ENCODE measurements at regions not wholly inside any gene's neighbourhood (a gene's known extent, or its start where the extent isn't known, plus 50 kb on each side); places are given as distances from the start of the nearest gene placed in this dataset.
"Not testable (repeated sequence)": the region's sequence is repeated elsewhere in the genome, so short reads cannot be mapped to it uniquely, and the experiment has no call there.

DNA sequence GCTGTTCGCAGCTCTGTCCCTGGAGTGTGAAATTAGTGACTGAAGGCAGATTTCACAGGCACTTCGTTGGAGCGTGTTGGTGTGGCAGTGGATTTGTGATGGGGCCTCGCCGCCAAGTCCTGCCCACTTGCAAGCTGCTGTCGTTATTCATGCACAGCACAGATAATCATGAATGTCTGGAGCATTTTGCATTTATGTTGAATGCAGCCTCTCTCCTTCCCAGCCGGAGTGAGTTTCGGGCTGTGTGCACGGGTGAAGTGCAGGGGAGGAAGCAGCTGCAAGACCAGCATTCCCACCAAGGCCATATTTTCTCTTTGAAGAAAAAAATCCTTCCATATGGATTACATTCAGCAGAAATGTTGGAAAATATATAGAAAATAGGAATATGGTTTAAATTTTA is 136.5 kb upstream of the SULF2 start:
- TF ChIP-seq, protein P1, sequence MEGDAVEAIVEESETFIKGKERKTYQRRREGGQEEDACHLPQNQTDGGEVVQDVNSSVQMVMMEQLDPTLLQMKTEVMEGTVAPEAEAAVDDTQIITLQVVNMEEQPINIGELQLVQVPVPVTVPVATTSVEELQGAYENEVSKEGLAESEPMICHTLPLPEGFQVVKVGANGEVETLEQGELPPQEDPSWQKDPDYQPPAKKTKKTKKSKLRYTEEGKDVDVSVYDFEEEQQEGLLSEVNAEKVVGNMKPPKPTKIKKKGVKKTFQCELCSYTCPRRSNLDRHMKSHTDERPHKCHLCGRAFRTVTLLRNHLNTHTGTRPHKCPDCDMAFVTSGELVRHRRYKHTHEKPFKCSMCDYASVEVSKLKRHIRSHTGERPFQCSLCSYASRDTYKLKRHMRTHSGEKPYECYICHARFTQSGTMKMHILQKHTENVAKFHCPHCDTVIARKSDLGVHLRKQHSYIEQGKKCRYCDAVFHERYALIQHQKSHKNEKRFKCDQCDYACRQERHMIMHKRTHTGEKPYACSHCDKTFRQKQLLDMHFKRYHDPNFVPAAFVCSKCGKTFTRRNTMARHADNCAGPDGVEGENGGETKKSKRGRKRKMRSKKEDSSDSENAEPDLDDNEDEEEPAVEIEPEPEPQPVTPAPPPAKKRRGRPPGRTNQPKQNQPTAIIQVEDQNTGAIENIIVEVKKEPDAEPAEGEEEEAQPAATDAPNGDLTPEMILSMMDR (IDR thresholded peaks at IDR 0.05; ENCODE audit: low read depth, low read length, poor library complexity, severe bottlenecking): not testable (repeated sequence)
- TF ChIP-seq EZH2phosphoT487 (IDR thresholded peaks at IDR 0.05; ENCODE audit: borderline replicate concordance, low read length): not testable (repeated sequence)
